Karpas-422 (cell line): ENCODE measurements at regions not wholly inside any gene's neighbourhood (a gene's known extent, or its start where the extent isn't known, plus 50 kb on each side); places are given as distances from the start of the nearest gene placed in this dataset.

Source experiments
- DNase-seq: peaks from one replicate; pipeline ENCODE4 v3.0.0-alpha.2; 2015
- H2AFZ ChIP-seq: fragments of 200-600 bp; sonication (generic); 2 replicates; pipeline ENCODE4 v1.6.1; 2014; ENCODE audit warnings: antibody characterized with exemption, low read length, mixed read lengths
- H3K27ac ChIP-seq: fragments of 200-600 bp; sonication (generic); 2 replicates; pipeline ENCODE4 v1.5.1; 2014; ENCODE audit warnings: mild to moderate bottlenecking, low read length, moderate library complexity
- H3K27me3 ChIP-seq: fragments of 200-600 bp; sonication (generic); 2 replicates; pipeline ENCODE4 v1.6.1; 2014; ENCODE audit warnings: low read length, mixed read lengths
- H3K36me3 ChIP-seq: fragments of 200-600 bp; sonication (generic); 2 replicates; pipeline ENCODE4 v1.6.1; 2014; ENCODE audit warnings: low read length, mixed read lengths; ENCODE audit not compliant: insufficient read depth
- H3K4me1 ChIP-seq: fragments of 200-600 bp; sonication (generic); 2 replicates; pipeline ENCODE4 v1.6.1; 2014; ENCODE audit warnings: mild to moderate bottlenecking, low read length, mixed read lengths
- H3K4me2 ChIP-seq: fragments of 200-600 bp; sonication (generic); 2 replicates; pipeline ENCODE4 v1.6.1; 2014; ENCODE audit warnings: low read length, low read depth, mild to moderate bottlenecking; ENCODE audit not compliant: poor library complexity, severe bottlenecking
- H3K4me3 ChIP-seq: fragments of 200-600 bp; sonication (generic); 2 replicates; pipeline ENCODE4 v1.5.1; 2014; ENCODE audit warnings: mild to moderate bottlenecking, antibody characterized with exemption, low read length, mixed read lengths
- H3K79me2 ChIP-seq: fragments of 200-600 bp; sonication (generic); 2 replicates; pipeline ENCODE4 v1.6.1; 2014; ENCODE audit warnings: mild to moderate bottlenecking, low read length, mixed read lengths
- H3K9ac ChIP-seq: fragments of 200-600 bp; sonication (generic); 2 replicates; pipeline ENCODE4 v1.6.0; 2014; ENCODE audit warnings: low read length
- H3K9me2 ChIP-seq: fragments of 200-600 bp; sonication (generic), shearing (Covaris generic); replicated peaks from 2 replicates; pipeline ENCODE4 v1.6.0; 2014; ENCODE audit warnings: mild to moderate bottlenecking, low read length, moderate library complexity; ENCODE audit not compliant: insufficient read depth
- H3K9me3 ChIP-seq: fragments of 300-700, 200-600 bp; sonication (generic); 2 replicates; pipeline ENCODE4 v1.6.1; 2014; ENCODE audit warnings: low read length, mixed read lengths
- H4K20me1 ChIP-seq: fragments of 200-600 bp; sonication (generic); 2 replicates; pipeline ENCODE4 v1.6.1; 2014; ENCODE audit warnings: mild to moderate bottlenecking, antibody characterized with exemption, low read length, low read depth; ENCODE audit not compliant: insufficient read depth

DNA sequence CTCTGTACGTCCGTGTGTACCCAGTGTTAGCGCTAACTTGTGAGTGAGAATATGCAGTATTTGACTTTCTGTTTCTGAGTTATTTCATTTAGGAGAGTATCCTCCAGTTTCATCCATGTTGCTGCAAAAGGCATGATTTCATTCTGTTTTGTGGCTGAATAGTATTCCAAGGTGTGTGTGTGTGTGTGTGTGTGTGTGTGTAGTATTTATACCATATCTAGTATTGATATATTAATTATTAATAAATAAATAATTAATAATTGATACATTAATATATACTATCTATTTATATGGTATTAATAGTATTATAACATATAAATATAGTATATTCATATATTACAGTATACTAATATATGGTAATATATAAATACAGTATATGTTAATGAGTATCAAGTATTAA, 101.8 kb upstream of the CCND2 start:
- Histone ChIP-seq H3K36me3 (no peaks in the 10 kb centered on the region), H3K27ac (no peak overlapping the region), H3K79me2 (no peaks in the 10 kb centered on the region), H3K4me1 (no peaks in the 10 kb centered on the region), H4K20me1 (no peaks in the 10 kb centered on the region), H3K9ac (no peak overlapping the region), H3K27me3 (no peaks in the 10 kb centered on the region), H3K9me2 (no peaks in the 10 kb centered on the region), H3K4me3 (no peak overlapping the region), H3K9me3 (no peaks in the 10 kb centered on the region), H3K4me2 (no peak overlapping the region), H2AFZ (no peak overlapping the region)
- DNase-seq: no peak

DNA sequence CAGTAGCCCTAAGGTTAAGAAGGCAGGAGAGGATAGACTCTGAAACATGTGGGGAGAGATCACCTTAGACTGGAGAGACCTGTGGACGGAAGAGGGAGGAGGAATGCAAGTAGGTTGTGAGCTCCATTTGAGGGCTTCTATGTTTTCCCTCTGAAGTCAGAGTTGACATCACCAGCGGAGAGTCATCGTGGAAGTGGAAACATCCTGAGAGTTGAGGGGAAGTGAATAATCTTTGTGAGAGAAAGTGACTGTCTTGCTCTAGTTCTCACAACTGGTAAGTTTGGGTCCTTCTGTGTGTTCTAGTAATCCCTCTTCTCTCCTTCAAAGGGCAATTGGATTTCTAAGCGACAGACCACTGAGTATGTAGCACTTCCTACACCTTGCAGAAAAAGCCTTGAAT, 103.6 kb upstream of the CCND2 start:
- Histone ChIP-seq H3K27ac (no peak overlapping the region), H3K4me3 (no peak overlapping the region), H3K9ac (no peak overlapping the region), H3K27me3 (no peaks in the 10 kb centered on the region), H3K4me1 (no peaks in the 10 kb centered on the region), H3K4me2 (no peak overlapping the region), H3K36me3 (no peaks in the 10 kb centered on the region), H2AFZ (no peak overlapping the region), H3K9me2 (no peaks in the 10 kb centered on the region), H3K79me2 (no peaks in the 10 kb centered on the region), H4K20me1 (no peaks in the 10 kb centered on the region), H3K9me3 (no peaks in the 10 kb centered on the region)
- no peak for DNase-seq

DNA sequence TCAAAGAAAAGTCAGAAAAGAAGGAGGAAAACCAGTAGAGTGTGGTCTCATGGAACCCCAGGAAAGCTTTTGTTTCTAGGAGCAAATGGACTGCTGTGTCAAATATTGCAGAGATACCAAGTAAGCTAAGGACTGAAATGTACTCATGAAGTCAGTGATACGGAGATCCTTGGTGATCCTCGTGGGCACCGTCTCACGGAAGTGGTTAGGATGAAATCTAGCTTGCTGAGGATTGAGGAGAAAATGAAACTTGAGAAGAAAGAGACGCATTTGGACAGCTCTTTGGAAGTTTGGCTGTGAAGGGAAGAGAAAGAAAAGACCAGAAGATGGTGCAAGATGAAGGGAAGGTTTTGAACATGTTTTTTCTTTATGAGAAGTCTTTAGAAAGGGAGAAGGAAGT, 104.0 kb upstream of the CCND2 start:
- no peaks in the 10 kb centered on the region for H3K9me2 ChIP-seq
- no peak overlapping the region for H3K4me2 ChIP-seq
- H3K4me1 ChIP-seq: no peaks in the 10 kb centered on the region
- H3K36me3 ChIP-seq: no peaks in the 10 kb centered on the region
- no peaks in the 10 kb centered on the region for H3K27me3 ChIP-seq
- H3K9ac ChIP-seq: no peak overlapping the region
- H2AFZ ChIP-seq: no peak overlapping the region
- no peaks in the 10 kb centered on the region for H3K79me2 ChIP-seq
- H4K20me1 ChIP-seq: no peaks in the 10 kb centered on the region
- no peaks in the 10 kb centered on the region for H3K9me3 ChIP-seq
- no peak overlapping the region for H3K27ac ChIP-seq
- H3K4me3 ChIP-seq: no peak overlapping the region
- DNase-seq: no peak

DNA sequence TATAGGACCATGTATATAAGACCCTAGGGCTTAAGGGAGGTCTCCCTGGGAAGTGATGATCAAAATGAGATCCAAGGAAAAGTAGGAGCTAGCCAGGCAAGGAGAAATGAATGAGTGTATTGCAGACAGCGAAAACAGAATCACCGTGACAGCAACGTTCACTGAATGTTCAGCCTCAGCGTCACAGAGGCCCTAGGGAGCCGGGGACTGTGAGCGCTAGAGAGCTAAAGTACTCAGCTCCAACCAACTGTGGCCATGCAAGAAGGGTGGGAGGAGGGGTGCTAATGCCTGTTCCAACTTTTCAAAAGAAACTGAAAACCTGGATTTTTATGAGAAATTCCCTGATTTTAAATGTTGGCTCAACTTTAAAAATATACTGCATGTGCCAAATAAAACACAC, 105.5 kb upstream of the CCND2 start:
- Histone ChIP-seq H3K36me3 (no peaks in the 10 kb centered on the region), H3K4me2 (no peak overlapping the region), H2AFZ (no peak overlapping the region), H3K27me3 (no peaks in the 10 kb centered on the region), H3K9me2 (no peaks in the 10 kb centered on the region), H3K79me2 (no peaks in the 10 kb centered on the region), H3K9me3 (no peaks in the 10 kb centered on the region), H3K4me3 (no peak overlapping the region), H4K20me1 (no peaks in the 10 kb centered on the region), H3K4me1 (no peaks in the 10 kb centered on the region), H3K9ac (no peak overlapping the region), H3K27ac (no peak overlapping the region)
- DNase-seq: no peak

DNA sequence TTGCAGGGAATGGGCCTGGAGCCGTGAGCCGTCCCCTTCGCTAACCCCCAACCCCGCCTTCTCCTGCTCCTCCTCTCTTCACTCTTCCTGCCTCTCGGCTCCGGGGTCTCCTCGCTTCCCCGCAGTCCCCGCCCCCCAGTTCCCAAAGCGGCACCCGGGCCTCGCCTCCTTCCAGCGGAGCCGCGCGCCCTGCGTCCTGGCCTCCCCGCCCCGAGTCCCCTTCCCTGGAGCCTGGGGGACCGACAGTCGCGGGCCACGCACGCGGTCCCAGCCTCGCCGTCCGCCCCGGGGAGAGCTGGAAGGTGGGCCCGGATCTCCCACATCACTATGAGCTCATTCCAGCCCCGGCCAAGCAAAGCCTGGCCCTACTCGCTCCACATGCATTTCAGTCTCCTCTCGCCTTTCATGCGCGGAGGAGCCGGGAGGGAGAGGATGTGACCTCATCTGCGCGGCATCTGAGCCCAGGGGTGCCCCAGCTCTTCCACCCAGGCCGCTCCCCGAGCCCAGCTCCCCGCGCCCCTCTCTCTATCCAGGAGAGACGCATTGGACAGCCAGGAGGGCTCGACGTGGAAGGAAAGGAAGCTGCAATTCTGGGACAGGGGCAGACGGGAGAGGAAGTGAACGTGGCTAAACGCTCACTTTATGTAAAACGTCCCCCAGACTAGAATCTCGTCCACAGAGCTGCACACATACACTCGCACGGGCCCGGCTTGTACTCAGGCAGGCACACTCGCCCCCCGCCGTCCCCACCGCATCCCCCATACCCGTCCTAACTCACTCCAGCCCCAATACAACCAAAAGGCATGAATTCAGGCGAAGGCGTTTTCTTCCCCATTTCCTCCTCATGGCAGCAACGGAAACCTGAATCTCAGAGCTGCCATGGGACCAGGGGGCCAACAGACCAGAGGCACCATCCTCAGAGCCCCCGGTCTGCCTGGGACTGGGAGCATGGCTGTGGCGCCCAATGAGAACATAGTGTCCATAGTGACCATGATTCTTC, 108.7 kb upstream of the CCND2 start:
- Histone ChIP-seq H3K9ac (no peak overlapping the region), H3K4me1 (no peaks in the 10 kb centered on the region), H3K9me2 (no peaks in the 10 kb centered on the region), H3K36me3 (no peaks in the 10 kb centered on the region), H3K4me3 (no peak overlapping the region), H3K27ac (no peak overlapping the region), H3K27me3 (no peaks in the 10 kb centered on the region), H3K4me2 (no peak overlapping the region), H3K9me3 (no peaks in the 10 kb centered on the region), H4K20me1 (no peaks in the 10 kb centered on the region), H2AFZ (no peak overlapping the region), H3K79me2 (no peaks in the 10 kb centered on the region)
- DNase-seq: no peak

DNA sequence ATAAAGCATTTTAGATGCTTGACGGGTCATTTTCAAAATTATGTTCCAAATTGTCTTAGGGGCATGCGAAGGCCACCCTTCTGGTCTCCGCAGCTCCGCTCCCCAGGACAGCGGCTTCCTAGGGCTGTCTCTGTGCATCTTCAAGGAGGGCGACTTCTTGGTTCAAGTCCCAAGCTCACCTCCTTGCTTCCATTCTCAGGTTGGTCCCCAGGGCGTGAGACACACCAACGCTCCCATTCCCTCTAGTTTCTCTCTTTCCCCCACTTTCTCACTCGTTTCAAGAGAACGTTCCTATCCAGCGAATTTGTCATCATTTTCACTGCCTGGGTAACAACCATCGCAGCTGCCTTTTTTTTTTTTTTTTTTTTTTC, 109.4 kb upstream of the CCND2 start:
- no peaks in the 10 kb centered on the region for H3K9me3 ChIP-seq
- no peaks in the 10 kb centered on the region for H4K20me1 ChIP-seq
- no peaks in the 10 kb centered on the region for H3K36me3 ChIP-seq
- H3K27ac ChIP-seq: no peak overlapping the region
- no peak overlapping the region for H3K9ac ChIP-seq
- no peaks in the 10 kb centered on the region for H3K4me1 ChIP-seq
- no peak overlapping the region for H3K4me3 ChIP-seq
- H3K79me2 ChIP-seq: no peaks in the 10 kb centered on the region
- H2AFZ ChIP-seq: no peak overlapping the region
- H3K4me2 ChIP-seq: no peak overlapping the region
- H3K9me2 ChIP-seq: no peaks in the 10 kb centered on the region
- no peak for DNase-seq
- no peaks in the 10 kb centered on the region for H3K27me3 ChIP-seq

DNA sequence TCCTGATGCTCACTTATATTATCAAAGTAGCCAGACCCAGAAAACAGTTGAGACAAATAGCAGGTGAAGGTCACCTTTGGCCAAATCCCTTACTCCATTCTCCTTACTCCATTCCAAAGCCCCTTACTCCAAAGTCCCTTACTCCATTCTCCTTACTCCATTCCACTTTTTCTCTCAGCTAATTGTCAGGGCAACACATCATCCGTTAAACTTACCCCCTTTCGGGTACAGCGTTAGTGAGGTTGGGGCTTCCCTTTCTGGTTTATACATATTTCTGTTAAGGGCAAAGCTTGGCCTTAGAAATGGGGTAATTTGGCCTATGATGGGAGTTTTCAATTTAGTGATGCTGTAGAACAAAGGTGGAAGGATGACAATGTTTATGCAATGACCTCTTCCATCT, 111.8 kb upstream of the CCND2 start:
- H3K4me3 ChIP-seq: no peak overlapping the region
- no peaks in the 10 kb centered on the region for H3K9me2 ChIP-seq
- DNase-seq: no peak
- no peak overlapping the region for H2AFZ ChIP-seq
- H3K79me2 ChIP-seq: no peaks in the 10 kb centered on the region
- H3K27me3 ChIP-seq: no peaks in the 10 kb centered on the region
- H3K9ac ChIP-seq: no peak overlapping the region
- no peak overlapping the region for H3K4me2 ChIP-seq
- no peaks in the 10 kb centered on the region for H3K4me1 ChIP-seq
- H3K27ac ChIP-seq: no peak overlapping the region
- no peaks in the 10 kb centered on the region for H3K9me3 ChIP-seq
- H4K20me1 ChIP-seq: no peaks in the 10 kb centered on the region
- H3K36me3 ChIP-seq: no peaks in the 10 kb centered on the region

DNA sequence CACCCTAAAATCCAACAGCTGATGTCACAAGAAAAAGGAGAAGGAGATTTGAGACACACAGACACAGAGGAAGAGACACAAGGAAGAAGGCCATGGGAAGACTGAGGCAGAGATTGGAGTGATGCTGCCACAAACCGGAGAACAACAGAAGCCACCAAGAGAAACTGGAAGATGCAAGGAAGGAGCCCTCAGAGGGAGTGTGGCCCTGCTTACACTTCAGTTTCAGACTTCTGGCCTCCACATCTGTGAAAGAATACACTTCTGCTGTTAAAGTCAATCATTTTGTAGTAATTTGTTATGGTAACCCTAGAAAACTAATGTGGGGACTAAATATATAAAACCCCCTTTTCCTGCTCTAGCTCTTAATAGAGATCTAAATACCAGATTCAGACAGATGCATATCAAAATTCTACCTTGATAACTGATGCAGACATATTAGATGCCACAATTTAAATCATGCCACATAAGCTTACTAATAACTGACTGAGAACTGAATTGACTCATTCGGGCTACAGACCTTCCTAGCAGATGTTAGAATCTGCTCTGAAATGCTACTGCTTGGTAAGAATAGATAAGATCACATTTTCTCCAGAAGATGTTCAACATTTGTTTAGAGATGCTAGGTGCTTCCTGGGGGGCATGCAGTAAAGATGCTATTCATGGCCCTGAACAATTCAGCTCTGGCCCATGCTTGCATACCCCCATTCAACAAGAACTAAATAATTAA, 113.1 kb upstream of the CCND2 start:
- no peak overlapping the region for H3K4me2 ChIP-seq
- H4K20me1 ChIP-seq: no peaks in the 10 kb centered on the region
- no peak overlapping the region for H3K4me3 ChIP-seq
- H3K27me3 ChIP-seq: no peaks in the 10 kb centered on the region
- H2AFZ ChIP-seq: no peak overlapping the region
- no peaks in the 10 kb centered on the region for H3K9me3 ChIP-seq
- H3K36me3 ChIP-seq: no peaks in the 10 kb centered on the region
- no peaks in the 10 kb centered on the region for H3K4me1 ChIP-seq
- DNase-seq: no peak
- no peaks in the 10 kb centered on the region for H3K9me2 ChIP-seq
- no peaks in the 10 kb centered on the region for H3K79me2 ChIP-seq
- no peak overlapping the region for H3K27ac ChIP-seq
- no peak overlapping the region for H3K9ac ChIP-seq
